ENCODE measurements at regions not wholly inside any gene's neighbourhood (a gene's known extent, or its start where the extent isn't known, plus 50 kb on each side); places are given as distances from the start of the nearest gene placed in this dataset.

GRCh38 chr9:95777136-95777535 lies 98.4 kb upstream of the ERCC6L2 start:
- no peak for TF ChIP-seq REST (tag by site-specific recombination; IDR thresholded peaks at IDR 0.05)
- no peak for TF ChIP-seq CTCF (tag by site-specific recombination; IDR thresholded peaks at IDR 0.05)
- TF ChIP-seq ZNF561 (tag by site-specific recombination; IDR thresholded peaks at IDR 0.05; ENCODE audit: borderline replicate concordance), result no peak
- TF ChIP-seq PRDM2 (tag by site-specific recombination; IDR thresholded peaks at IDR 0.05; ENCODE audit: borderline replicate concordance), result no peak
- no peak for TF ChIP-seq ZNF704 (tag by site-specific recombination; IDR thresholded peaks at IDR 0.05)
- no peak for TF ChIP-seq ZNF529 (tag by site-specific recombination; IDR thresholded peaks at IDR 0.05; ENCODE audit: insufficient replicate concordance)
- no peak for TF ChIP-seq ZNF560 (tag by site-specific recombination; IDR thresholded peaks at IDR 0.05; ENCODE audit: borderline replicate concordance)
- TF ChIP-seq ZNF626 (tag by site-specific recombination; IDR thresholded peaks at IDR 0.05), result no peak
